Uterus (tissue), 3 donors: ENCODE measurements at regions not wholly inside any gene's neighbourhood (a gene's known extent, or its start where the extent isn't known, plus 50 kb on each side); places are given as distances from the start of the nearest gene placed in this dataset.

Experiments used
- DNase-seq, 2 donors: peaks; one replicate each; pipeline ENCODE4 v3.0.0-alpha.2; 2019 to 2020
- H3K27ac ChIP-seq, 2 donors: fragments of 200-600 bp; sonication (generic); 1 replicate in 1 of 2; 2 replicates in 1 of 2; pipeline ENCODE4 v1.5.1; 2016 to 2018
- H3K27me3 ChIP-seq, 2 donors: fragments of 200-600 bp; sonication (generic); one replicate each; pipeline ENCODE4 v1.5.1; 2018 to 2019; ENCODE audit warnings: control low read depth in 1 of 2
- H3K36me3 ChIP-seq, 2 donors: fragments of 200-600 bp; sonication (generic); one replicate each; pipeline ENCODE4 v1.5.1; 2019; ENCODE audit warnings: control low read depth in 1 of 2
- H3K4me1 ChIP-seq, 2 donors: fragments of 200-600 bp; sonication (generic); one replicate each; pipeline ENCODE4 v1.5.1; 2018 to 2019; ENCODE audit warnings: control low read depth in 1 of 2
- H3K4me3 ChIP-seq, 2 donors: fragments of 200-600 bp; sonication (generic); 1 replicate in 1 of 2; 2 replicates in 1 of 2; pipeline ENCODE4 v1.5.1; 2018 to 2019; ENCODE audit warnings: mild to moderate bottlenecking in 1 of 2
- H3K9me3 ChIP-seq, 2 donors: fragments of 200-600 bp; sonication (generic); one replicate each; pipeline ENCODE4 v1.5.1; 2019; ENCODE audit warnings: control low read depth in 1 of 2
- CTCF ChIP-seq, 4 experiments: fragments of 200-600 bp in 2 of 4; fragments of 450-650 bp in 2 of 4; sonication (generic) in 2 of 4; IDR thresholded peaks; one replicate each; pipeline ENCODE4 v1.5.1; 2016 to 2019; ENCODE audit warnings: antibody characterized with exemption in 4 of 4, mild to moderate bottlenecking in 2 of 4, moderate library complexity in 1 of 4
- POLR2A ChIP-seq, 2 donors: fragments of 450-650 bp; IDR thresholded peaks; one replicate each; pipeline ENCODE4 v1.6.1; 2016; ENCODE audit warnings: antibody characterized with exemption in 2 of 2, mild to moderate bottlenecking in 1 of 2, moderate library complexity in 1 of 2
- intact Hi-C: fragments of 100-400 bp; cut with DNase I; formaldehyde crosslinking; loops from one replicate; pipeline ENCODE4 v1.15.1; 2023; ENCODE audit warnings: low total_unique reads
- donor health status: DM: yes; HTN: yes; CAD: no.

- TF ChIP-seq CTCF (IDR thresholded peaks at IDR 0.05) (no peak), POLR2A (IDR thresholded peaks at IDR 0.05) (no peak)
- H3K9me3 ChIP-seq, result no peaks in the 10 kb centered on the region
- H3K4me3 ChIP-seq, result no peak overlapping the region
- no peaks in the 10 kb centered on the region for H3K4me1 ChIP-seq
- intact Hi-C loops, result no loop called here
- H3K36me3 ChIP-seq, result no peaks in the 10 kb centered on the region
- DNase-seq, result no peak
- H3K27me3 ChIP-seq, result no peaks in the 10 kb centered on the region
- no peak overlapping the region for H3K27ac ChIP-seq
Measured at GRCh38 chr1:56174176-56174885, 405.0 kb downstream of the PLPP3 start.

- no peak overlapping the region for H3K4me3 ChIP-seq
- intact Hi-C loops, result no loop called here
- no peak overlapping the region for H3K27ac ChIP-seq
- no peaks in the 10 kb centered on the region for H3K27me3 ChIP-seq
- H3K36me3 ChIP-seq, result no peaks in the 10 kb centered on the region
- TF ChIP-seq POLR2A (IDR thresholded peaks at IDR 0.05) (no peak), CTCF (IDR thresholded peaks at IDR 0.05) (no peak)
- H3K9me3 ChIP-seq, result no peaks in the 10 kb centered on the region
- no peak for DNase-seq
- no peaks in the 10 kb centered on the region for H3K4me1 ChIP-seq
Measured at GRCh38 chr1:56173736-56174135, 405.6 kb downstream of the PLPP3 start.

- Histone ChIP-seq H3K36me3 (no peaks in the 10 kb centered on the region), H3K27me3 (no peaks in the 10 kb centered on the region), H3K4me3 (no peak overlapping the region), H3K27ac (no peak overlapping the region), H3K9me3 (no peaks in the 10 kb centered on the region), H3K4me1 (no peaks in the 10 kb centered on the region)
- no peak for TF ChIP-seq CTCF (IDR thresholded peaks at IDR 0.05)
- no peak for TF ChIP-seq POLR2A (IDR thresholded peaks at IDR 0.05)
- DNase-seq, result no peak
- intact Hi-C loops, result no loop called here
Measured at GRCh38 chr1:56171670-56172069, 407.7 kb downstream of the PLPP3 start.

- TF ChIP-seq CTCF (IDR thresholded peaks at IDR 0.05) (no peak), POLR2A (IDR thresholded peaks at IDR 0.05) (no peak)
- DNase-seq, result no peak
- Histone ChIP-seq H3K4me3 (no peak overlapping the region), H3K4me1 (no peaks in the 10 kb centered on the region), H3K27me3 (no peaks in the 10 kb centered on the region), H3K36me3 (no peaks in the 10 kb centered on the region), H3K27ac (no peak overlapping the region), H3K9me3 (no peaks in the 10 kb centered on the region)
- intact Hi-C loops, result no loop called here
Measured at GRCh38 chr1:56170784-56171320, 408.5 kb downstream of the PLPP3 start.

- no peak for TF ChIP-seq CTCF (IDR thresholded peaks at IDR 0.05)
- no peak for TF ChIP-seq POLR2A (IDR thresholded peaks at IDR 0.05)
- intact Hi-C loops, result no loop called here
- no peak overlapping the region for H3K4me3 ChIP-seq
- no peak for DNase-seq
- no peaks in the 10 kb centered on the region for H3K27me3 ChIP-seq
- H3K36me3 ChIP-seq, result no peaks in the 10 kb centered on the region
- H3K4me1 ChIP-seq, result no peaks in the 10 kb centered on the region
- no peak overlapping the region for H3K27ac ChIP-seq
- H3K9me3 ChIP-seq, result no peaks in the 10 kb centered on the region
Measured at GRCh38 chr1:56169856-56170255, 409.5 kb downstream of the PLPP3 start.
